ENCODE measurements at regions not wholly inside any gene's neighbourhood (a gene's known extent, or its start where the extent isn't known, plus 50 kb on each side); places are given as distances from the start of the nearest gene placed in this dataset.

DNA sequence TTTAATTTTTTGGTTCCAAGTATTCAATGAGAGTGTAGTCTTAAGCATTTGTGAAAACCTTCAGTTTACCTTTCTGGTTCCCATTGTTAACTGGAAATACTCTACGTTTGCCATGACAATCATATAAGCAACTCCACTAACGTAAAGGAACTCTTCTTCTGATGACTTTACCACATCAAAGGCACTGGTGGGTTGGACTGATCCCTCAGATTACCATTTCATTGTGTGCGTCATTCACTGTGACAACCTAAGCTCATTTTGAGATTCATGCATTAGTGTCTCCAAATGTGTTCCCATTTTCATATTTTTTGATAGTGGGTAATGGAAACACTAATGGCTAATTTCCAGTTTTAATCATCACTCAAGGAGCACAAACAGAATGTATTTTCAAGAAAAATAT, 119.9 kb upstream of the COL1A2 start:
- TF ChIP-seq CHD4 (IDR thresholded peaks at IDR 0.05; ENCODE audit: borderline replicate concordance) (no peak), BHLHE40 (IDR thresholded peaks at IDR 0.05; ENCODE audit: low read depth, low read length) (no peak), KDM1A (IDR thresholded peaks at IDR 0.05; ENCODE audit: low read depth) (no peak), POLR2A (IDR thresholded peaks at IDR 0.05; ENCODE audit: low read length) (no peak), NFE2L2 (conservative IDR thresholded peaks at IDR 0.05; ENCODE audit: low read length) (no peak), JUN (IDR thresholded peaks at IDR 0.05) (no peak), NR3C1 (IDR thresholded peaks at IDR 0.05) (no peak), JUNB (IDR thresholded peaks at IDR 0.05) (no peak)
- TF ChIP-seq, protein P1, sequence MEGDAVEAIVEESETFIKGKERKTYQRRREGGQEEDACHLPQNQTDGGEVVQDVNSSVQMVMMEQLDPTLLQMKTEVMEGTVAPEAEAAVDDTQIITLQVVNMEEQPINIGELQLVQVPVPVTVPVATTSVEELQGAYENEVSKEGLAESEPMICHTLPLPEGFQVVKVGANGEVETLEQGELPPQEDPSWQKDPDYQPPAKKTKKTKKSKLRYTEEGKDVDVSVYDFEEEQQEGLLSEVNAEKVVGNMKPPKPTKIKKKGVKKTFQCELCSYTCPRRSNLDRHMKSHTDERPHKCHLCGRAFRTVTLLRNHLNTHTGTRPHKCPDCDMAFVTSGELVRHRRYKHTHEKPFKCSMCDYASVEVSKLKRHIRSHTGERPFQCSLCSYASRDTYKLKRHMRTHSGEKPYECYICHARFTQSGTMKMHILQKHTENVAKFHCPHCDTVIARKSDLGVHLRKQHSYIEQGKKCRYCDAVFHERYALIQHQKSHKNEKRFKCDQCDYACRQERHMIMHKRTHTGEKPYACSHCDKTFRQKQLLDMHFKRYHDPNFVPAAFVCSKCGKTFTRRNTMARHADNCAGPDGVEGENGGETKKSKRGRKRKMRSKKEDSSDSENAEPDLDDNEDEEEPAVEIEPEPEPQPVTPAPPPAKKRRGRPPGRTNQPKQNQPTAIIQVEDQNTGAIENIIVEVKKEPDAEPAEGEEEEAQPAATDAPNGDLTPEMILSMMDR (IDR thresholded peaks at IDR 0.05): no peak
